ENCODE measurements at regions not wholly inside any gene's neighbourhood (a gene's known extent, or its start where the extent isn't known, plus 50 kb on each side); places are given as distances from the start of the nearest gene placed in this dataset.
A peak's percentile ranks its signal among the peaks of the same experiment; 100 is the strongest.

GRCh38 chr13:40252676-40253075 lies 413.8 kb downstream of the FOXO1 start:
- no peak for DNase-seq (ENCODE audit: low read depth)

GRCh38 chr13:40254394-40254793 lies 412.0 kb downstream of the FOXO1 start:
- DNase-seq (ENCODE audit: low read depth), result no peak

- DNase-seq (ENCODE audit: low read depth), result no peak
Observed at GRCh38 chr13:40255551-40255950, 410.9 kb downstream of the FOXO1 start.

GRCh38 chr13:40259899-40260298 lies 406.5 kb downstream of the FOXO1 start:
- no peak for DNase-seq (ENCODE audit: low read depth)

GRCh38 chr13:40261336-40261735 lies 405.1 kb downstream of the FOXO1 start:
- DNase-seq (ENCODE audit: low read depth), result no peak

- DNase-seq (ENCODE audit: low read depth), result no peak
Observed at GRCh38 chr13:40261947-40262346, 404.5 kb downstream of the FOXO1 start.

- no peak for DNase-seq (ENCODE audit: low read depth)
Observed at GRCh38 chr13:40269086-40269485, 397.4 kb downstream of the FOXO1 start.

- no peak for DNase-seq (ENCODE audit: low read depth)
Observed at GRCh38 chr13:40270726-40271125, 395.7 kb downstream of the FOXO1 start.

- DNase-seq (ENCODE audit: low read depth), result no peak
Observed at GRCh38 chr13:40271271-40271885, 395.1 kb downstream of the FOXO1 start.

- DNase-seq (ENCODE audit: low read depth), result peak; percentile 70
Observed at GRCh38 chr13:40271931-40272775, 394.3 kb downstream of the FOXO1 start.

GRCh38 chr13:40272776-40273139 lies 393.7 kb downstream of the FOXO1 start:
- no peak for DNase-seq (ENCODE audit: low read depth)

GRCh38 chr13:40273253-40274025 lies 393.0 kb downstream of the FOXO1 start:
- no peak for DNase-seq (ENCODE audit: low read depth)

GRCh38 chr13:40274103-40274502 lies 392.3 kb downstream of the FOXO1 start:
- no peak for DNase-seq (ENCODE audit: low read depth)

GRCh38 chr13:40275155-40275554 lies 391.3 kb downstream of the FOXO1 start:
- DNase-seq (ENCODE audit: low read depth), result no peak

GRCh38 chr13:40275636-40276035 lies 390.8 kb downstream of the FOXO1 start:
- no peak for DNase-seq (ENCODE audit: low read depth)

- no peak for DNase-seq (ENCODE audit: low read depth)
Observed at GRCh38 chr13:40283666-40284065, 382.8 kb downstream of the FOXO1 start.

- DNase-seq (ENCODE audit: low read depth), result no peak
Observed at GRCh38 chr13:40285634-40286033, 380.8 kb downstream of the FOXO1 start.

- no peak for DNase-seq (ENCODE audit: low read depth)
Observed at GRCh38 chr13:40287428-40287827, 379.0 kb downstream of the FOXO1 start.

GRCh38 chr13:40288259-40288658 lies 378.2 kb downstream of the FOXO1 start:
- DNase-seq (ENCODE audit: low read depth), result no peak

- DNase-seq (ENCODE audit: low read depth), result no peak
Observed at GRCh38 chr13:40290758-40291157, 375.7 kb downstream of the FOXO1 start.

- DNase-seq (ENCODE audit: low read depth), result no peak
Observed at GRCh38 chr13:40292108-40292507, 374.3 kb downstream of the FOXO1 start.

- DNase-seq (ENCODE audit: low read depth), result no peak
Observed at GRCh38 chr13:40292536-40292935, 373.9 kb downstream of the FOXO1 start.

GRCh38 chr13:40302351-40302750 lies 364.1 kb downstream of the FOXO1 start:
- no peak for DNase-seq (ENCODE audit: low read depth)
